ENCODE measurements at regions not wholly inside any gene's neighbourhood (a gene's known extent, or its start where the extent isn't known, plus 50 kb on each side); places are given as distances from the start of the nearest gene placed in this dataset.

GRCh38 chr13:99442273-99442895 lies 58.9 kb upstream of the TM9SF2 start:
- Histone ChIP-seq H3K79me2 (ENCODE audit: low read depth) (no peaks in the 10 kb centered on the region), H3K36me3 (ENCODE audit: low read depth) (no peaks in the 10 kb centered on the region), H3K4me2 (no peak overlapping the region), H3K4me1 (replicated peaks; ENCODE audit: insufficient read depth) (peaks cover 19% of the 10 kb centered on the region), H3K9me3 (ENCODE audit: insufficient read depth, low read depth) (no peaks in the 10 kb centered on the region), H3F3A (ENCODE audit: insufficient read depth, low read depth) (no peaks in the 10 kb centered on the region; the same call in 1 of the 2 replicates), H3K27ac (no peak overlapping the region), H2AFZ (no peak overlapping the region), H3K27me3 (ENCODE audit: insufficient read depth, low read depth) (no peaks in the 10 kb centered on the region), H4K20me1 (ENCODE audit: insufficient read depth) (no peaks in the 10 kb centered on the region), H3K4me3 (no peak overlapping the region), H3K9me2 (ENCODE audit: insufficient read depth) (no peaks in the 10 kb centered on the region)
- TF ChIP-seq EZH2 (IDR thresholded peaks at IDR 0.05; ENCODE audit: low read depth): no peak
- peak; percentile 96 for TF ChIP-seq CTCF (conservative IDR thresholded peaks at IDR 0.05)
- ChIA-PET POLR2A (ENCODE audit: unreplicated experiment) (no interaction called here), CTCF (interaction anchor here (0.7 kb wide), 2 partner anchors 53 to 858 kb away, joined by 3 read pairs; no protein-coding TSS in a partner anchor)
- peak; percentile 42 to 49 for DNase-seq
- intact Hi-C loops (cut with micrococcal nuclease; ENCODE audit: unreplicated experiment): loop anchor here (2.0 to 10.0 kb wide), 5 partner anchors 58 to 1682 kb away; partner anchors contain the start of genes TM9SF2 and ZIC2
- no TSS peak for BruUV-seq (replicated peaks)

- Histone ChIP-seq H3K36me3 (ENCODE audit: low read depth) (no peaks in the 10 kb centered on the region), H3F3A (ENCODE audit: insufficient read depth, low read depth) (no peaks in the 10 kb centered on the region; the same call in 1 of the 2 replicates), H3K9me3 (ENCODE audit: insufficient read depth, low read depth) (peaks cover 3% of the 10 kb centered on the region; the same call in 1 of the 2 replicates), H2AFZ (no peak overlapping the region), H3K4me3 (no peak overlapping the region), H4K20me1 (ENCODE audit: insufficient read depth) (no peaks in the 10 kb centered on the region), H3K27me3 (ENCODE audit: insufficient read depth, low read depth) (no peaks in the 10 kb centered on the region), H3K4me2 (no peak overlapping the region), H3K27ac (no peak overlapping the region), H3K79me2 (ENCODE audit: low read depth) (no peaks in the 10 kb centered on the region), H3K4me1 (replicated peaks; ENCODE audit: insufficient read depth) (0 out of 2 replicates have a peak, but pooled peaks cover 2% of the 10 kb centered on the region), H3K9me2 (ENCODE audit: insufficient read depth) (no peaks in the 10 kb centered on the region)
- POLR2A ChIA-PET (ENCODE audit: unreplicated experiment): no interaction called here
- intact Hi-C loops (cut with micrococcal nuclease; ENCODE audit: unreplicated experiment): loop anchor here (10.0 kb wide), 2 partner anchors 469 to 1679 kb away; no protein-coding TSS in a partner anchor
- TF ChIP-seq CTCF (conservative IDR thresholded peaks at IDR 0.05) (no peak; the same call in 1 of the 2 replicates), EZH2 (IDR thresholded peaks at IDR 0.05; ENCODE audit: low read depth) (no peak)
- CTCF ChIA-PET: interaction anchor here (0.6 kb wide), 1 partner anchor 54 kb away, joined by 9 read pairs; no protein-coding TSS in a partner anchor
- no peak for DNase-seq
- no TSS peak for BruUV-seq (replicated peaks)
Measured at GRCh38 chr13:99446242-99446641, 55.0 kb upstream of the TM9SF2 start.

GRCh38 chr13:99448546-99448945 lies 52.7 kb upstream of the TM9SF2 start:
- ChIA-PET CTCF (no interaction called here), POLR2A (ENCODE audit: unreplicated experiment) (no interaction called here)
- H3K27ac ChIP-seq: no peak overlapping the region
- peaks cover 13% of the 10 kb centered on the region for H3F3A ChIP-seq (ENCODE audit: insufficient read depth, low read depth)
- peaks cover 3% of the 10 kb centered on the region; the same call in 1 of the 2 replicates for H3K9me3 ChIP-seq (ENCODE audit: insufficient read depth, low read depth)
- no peaks in the 10 kb centered on the region for H3K9me2 ChIP-seq (ENCODE audit: insufficient read depth)
- intact Hi-C loops (cut with micrococcal nuclease; ENCODE audit: unreplicated experiment): loop anchor here (10.0 kb wide), 2 partner anchors 466 to 1676 kb away; no protein-coding TSS in a partner anchor
- H4K20me1 ChIP-seq (ENCODE audit: insufficient read depth): no peaks in the 10 kb centered on the region
- TF ChIP-seq EZH2 (IDR thresholded peaks at IDR 0.05; ENCODE audit: low read depth): no peak
- no peak for TF ChIP-seq CTCF (conservative IDR thresholded peaks at IDR 0.05)
- BruUV-seq (replicated peaks): no TSS peak
- no peak overlapping the region for H2AFZ ChIP-seq
- no peak for DNase-seq
- no peaks in the 10 kb centered on the region for H3K27me3 ChIP-seq (ENCODE audit: insufficient read depth, low read depth)
- H3K4me1 ChIP-seq (replicated peaks; ENCODE audit: insufficient read depth): peaks cover 12% of the 10 kb centered on the region
- H3K4me2 ChIP-seq: no peak overlapping the region
- H3K36me3 ChIP-seq (ENCODE audit: low read depth): no peaks in the 10 kb centered on the region
- no peaks in the 10 kb centered on the region for H3K79me2 ChIP-seq (ENCODE audit: low read depth)
- H3K4me3 ChIP-seq: no peak overlapping the region

Data from PC-9 (cell line).